Kidney capillary endothelial cell (primary cell): ENCODE measurements at regions not wholly inside any gene's neighbourhood (a gene's known extent, or its start where the extent isn't known, plus 50 kb on each side); places are given as distances from the start of the nearest gene placed in this dataset.

Experiments
- DNase-seq: peaks from one replicate; pipeline ENCODE4 v3.0.0-alpha.2; 2018; ENCODE audit warnings: low spot score

GRCh38 chr3:134427400-134428111 is 53.3 kb upstream of the AMOTL2 start:
- DNase-seq, result peak; percentile 99

- DNase-seq, result no peak
Measured at GRCh38 chr3:134426660-134427181, 52.5 kb upstream of the AMOTL2 start.

- DNase-seq, result no peak
Measured at GRCh38 chr3:134425943-134426342, 51.7 kb upstream of the AMOTL2 start.
